ENCODE measurements at regions not wholly inside any gene's neighbourhood (a gene's known extent, or its start where the extent isn't known, plus 50 kb on each side); places are given as distances from the start of the nearest gene placed in this dataset.

- DNase-seq (ENCODE audit: low read depth, low spot score) = no peak
These were observed 186.2 kb upstream of the CST7 start for GRCh38 chr20:24762791-24763350.

- DNase-seq (ENCODE audit: low read depth, low spot score) = no peak
These were observed 185.6 kb upstream of the CST7 start for GRCh38 chr20:24763386-24764026.

- DNase-seq (ENCODE audit: low read depth, low spot score) = no peak
These were observed 184.9 kb upstream of the CST7 start for GRCh38 chr20:24764027-24764793.

- DNase-seq (ENCODE audit: low read depth, low spot score) = no peak
These were observed 184.3 kb upstream of the CST7 start for GRCh38 chr20:24764794-24765202.

- DNase-seq (ENCODE audit: low read depth, low spot score) = no peak
These were observed 183.5 kb upstream of the CST7 start for GRCh38 chr20:24765316-24766142.

GRCh38 chr20:24766143-24766527, 182.9 kb upstream of the CST7 start:
- DNase-seq (ENCODE audit: low read depth, low spot score) = no peak

- no peak for DNase-seq (ENCODE audit: low read depth, low spot score)
These were observed 182.0 kb upstream of the CST7 start for GRCh38 chr20:24766826-24767622.

- no peak for DNase-seq (ENCODE audit: low read depth, low spot score)
These were observed 181.4 kb upstream of the CST7 start for GRCh38 chr20:24767623-24768100.

- no peak for DNase-seq (ENCODE audit: low read depth, low spot score)
These were observed 180.8 kb upstream of the CST7 start for GRCh38 chr20:24768201-24768636.

- no peak for DNase-seq (ENCODE audit: low read depth, low spot score)
These were observed 180.1 kb upstream of the CST7 start for GRCh38 chr20:24768713-24769601.

- DNase-seq (ENCODE audit: low read depth, low spot score) = no peak
These were observed 179.0 kb upstream of the CST7 start for GRCh38 chr20:24769878-24770627.

- no peak for DNase-seq (ENCODE audit: low read depth, low spot score)
These were observed 178.2 kb upstream of the CST7 start for GRCh38 chr20:24770628-24771541.

- DNase-seq (ENCODE audit: low read depth, low spot score) = no peak
These were observed 177.5 kb upstream of the CST7 start for GRCh38 chr20:24771542-24772061.

- no peak for DNase-seq (ENCODE audit: low read depth, low spot score)
These were observed 176.4 kb upstream of the CST7 start for GRCh38 chr20:24772667-24773066.

GRCh38 chr20:24773168-24773567, 175.9 kb upstream of the CST7 start:
- no peak for DNase-seq (ENCODE audit: low read depth, low spot score)

GRCh38 chr20:24773751-24774201, 175.3 kb upstream of the CST7 start:
- peak; percentile 69 for DNase-seq (ENCODE audit: low read depth, low spot score)

GRCh38 chr20:24775966-24776365, 173.1 kb upstream of the CST7 start:
- no peak for DNase-seq (ENCODE audit: low read depth, low spot score)

GRCh38 chr20:24776755-24777271, 172.3 kb upstream of the CST7 start:
- no peak for DNase-seq (ENCODE audit: low read depth, low spot score)
